MM.1S (cell line): ENCODE measurements at regions not wholly inside any gene's neighbourhood (a gene's known extent, or its start where the extent isn't known, plus 50 kb on each side); places are given as distances from the start of the nearest gene placed in this dataset.

Experiments
- DNase-seq: peaks from one replicate; pipeline ENCODE4 v3.0.0-alpha.2; 2015
- H2AFZ ChIP-seq: fragments of 300-600 bp; sonication (generic); 2 replicates; pipeline ENCODE4 v1.6.0; 2016; ENCODE audit warnings: antibody characterized with exemption, low read length
- H3F3A ChIP-seq: fragments of 300-600 bp; sonication (generic); 2 replicates; pipeline ENCODE4 v1.6.1; 2016; ENCODE audit warnings: mild to moderate bottlenecking, antibody characterized with exemption, low read length, moderate library complexity, mixed read lengths; ENCODE audit not compliant: insufficient read depth
- H3K27ac ChIP-seq: fragments of 300-600 bp; sonication (generic); 2 replicates; pipeline ENCODE4 v1.5.1; 2016; ENCODE audit warnings: mild to moderate bottlenecking, low read length
- H3K27me3 ChIP-seq: fragments of 300-600 bp; sonication (generic); replicated peaks from 2 replicates; pipeline ENCODE4 v1.6.0; 2016; ENCODE audit warnings: low read length; ENCODE audit not compliant: insufficient read depth
- H3K36me3 ChIP-seq: fragments of 300-600 bp; sonication (generic); replicated peaks from 2 replicates; pipeline ENCODE4 v1.6.1; 2016; ENCODE audit warnings: mild to moderate bottlenecking, low read length, mixed read lengths; ENCODE audit not compliant: insufficient read depth
- H3K4me1 ChIP-seq: fragments of 300-600 bp; sonication (generic); 2 replicates; pipeline ENCODE4 v1.6.1; 2016; ENCODE audit warnings: low read length, mixed read lengths
- H3K4me2 ChIP-seq: fragments of 300-600 bp; sonication (generic); 2 replicates; pipeline ENCODE4 v1.6.0; 2016; ENCODE audit warnings: low read depth, low read length
- H3K4me3 ChIP-seq: fragments of 300-600 bp; sonication (generic); 2 replicates; pipeline ENCODE4 v1.5.1; 2016; ENCODE audit warnings: low read length, mixed read lengths
- H3K79me2 ChIP-seq: fragments of 300-600 bp; sonication (generic); 2 replicates; pipeline ENCODE4 v1.6.1; 2016; ENCODE audit warnings: mixed run types, low read length, mixed read lengths
- H3K9ac ChIP-seq: fragments of 300-600 bp; sonication (generic); 2 replicates; pipeline ENCODE4 v1.6.1; 2016; ENCODE audit warnings: low read length, mixed read lengths
- H3K9me2 ChIP-seq: fragments of 300-600 bp; sonication (generic); replicated peaks from 2 replicates; pipeline ENCODE4 v1.6.1; 2016; ENCODE audit warnings: mild to moderate bottlenecking, low read length, mixed read lengths; ENCODE audit not compliant: insufficient read depth
- H3K9me3 ChIP-seq: fragments of 300-600 bp; sonication (generic); replicated peaks from 2 replicates; pipeline ENCODE4 v1.6.1; 2016; ENCODE audit warnings: mild to moderate bottlenecking, low read length, mixed read lengths; ENCODE audit not compliant: insufficient read depth
- H4K20me1 ChIP-seq: fragments of 300-600 bp; sonication (generic); 2 replicates; pipeline ENCODE4 v1.6.1; 2016; ENCODE audit warnings: mild to moderate bottlenecking, low read length, moderate library complexity, mixed read lengths; ENCODE audit not compliant: insufficient read depth
- EZH2 ChIP-seq: fragments of 300-600 bp; sonication (generic); optimal IDR thresholded peaks from 2 replicates; pipeline ENCODE3; 2017; ENCODE audit warnings: low read depth, mild to moderate bottlenecking, antibody characterized with exemption, low read length, mixed read lengths
- EZH2phosphoT487 ChIP-seq: fragments of 300-600 bp; sonication (generic); IDR thresholded peaks from 2 replicates; pipeline ENCODE4 v1.6.1; 2018; ENCODE audit warnings: antibody characterized with exemption, low read length
- TF ChIP-seq, protein P1 (sequence below): fragments of 300-600 bp; sonication (generic); IDR thresholded peaks from 2 replicates; pipeline ENCODE4 v1.5.1; 2016; ENCODE audit warnings: antibody characterized with exemption, low read length, mixed read lengths

DNA sequence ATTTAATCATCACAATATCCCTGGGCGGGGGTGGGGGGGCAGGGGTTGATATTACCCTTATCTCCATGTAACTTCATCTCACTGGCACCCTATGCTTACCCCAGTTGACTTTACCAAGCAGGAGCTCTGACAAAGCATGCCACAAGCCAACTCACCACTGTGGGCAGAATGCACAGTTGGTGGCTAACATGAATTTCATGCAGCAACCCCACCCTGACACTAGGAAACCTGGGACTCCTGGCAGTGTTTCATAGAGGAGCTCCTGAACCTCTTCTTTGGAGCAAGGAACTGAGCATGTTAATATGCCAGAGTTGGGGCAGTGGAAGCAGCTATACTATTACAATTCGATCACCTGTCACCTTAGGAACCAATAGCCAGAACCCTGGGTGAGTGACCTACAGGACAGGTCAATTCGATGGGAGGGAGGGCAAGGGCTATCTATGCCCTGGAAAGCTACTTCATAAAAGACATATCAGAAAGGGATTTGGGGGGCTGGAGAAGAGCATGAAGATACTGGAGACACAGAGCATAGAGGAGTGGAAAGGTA is 97.2 kb upstream of the ACSL4 start:
- Histone ChIP-seq H3K27me3 (no peaks in the 10 kb centered on the region), H3K36me3 (no peaks in the 10 kb centered on the region), H3K9me3 (no peaks in the 10 kb centered on the region), H3K4me3 (no peak overlapping the region), H2AFZ (no peak overlapping the region), H3K9ac (no peak overlapping the region), H3K4me2 (no peak overlapping the region), H3K4me1 (no peaks in the 10 kb centered on the region), H3K27ac (no peak overlapping the region), H3F3A (no peaks in the 10 kb centered on the region), H3K9me2 (no peaks in the 10 kb centered on the region), H3K79me2 (no peaks in the 10 kb centered on the region), H4K20me1 (no peaks in the 10 kb centered on the region)
- TF ChIP-seq, protein P1, sequence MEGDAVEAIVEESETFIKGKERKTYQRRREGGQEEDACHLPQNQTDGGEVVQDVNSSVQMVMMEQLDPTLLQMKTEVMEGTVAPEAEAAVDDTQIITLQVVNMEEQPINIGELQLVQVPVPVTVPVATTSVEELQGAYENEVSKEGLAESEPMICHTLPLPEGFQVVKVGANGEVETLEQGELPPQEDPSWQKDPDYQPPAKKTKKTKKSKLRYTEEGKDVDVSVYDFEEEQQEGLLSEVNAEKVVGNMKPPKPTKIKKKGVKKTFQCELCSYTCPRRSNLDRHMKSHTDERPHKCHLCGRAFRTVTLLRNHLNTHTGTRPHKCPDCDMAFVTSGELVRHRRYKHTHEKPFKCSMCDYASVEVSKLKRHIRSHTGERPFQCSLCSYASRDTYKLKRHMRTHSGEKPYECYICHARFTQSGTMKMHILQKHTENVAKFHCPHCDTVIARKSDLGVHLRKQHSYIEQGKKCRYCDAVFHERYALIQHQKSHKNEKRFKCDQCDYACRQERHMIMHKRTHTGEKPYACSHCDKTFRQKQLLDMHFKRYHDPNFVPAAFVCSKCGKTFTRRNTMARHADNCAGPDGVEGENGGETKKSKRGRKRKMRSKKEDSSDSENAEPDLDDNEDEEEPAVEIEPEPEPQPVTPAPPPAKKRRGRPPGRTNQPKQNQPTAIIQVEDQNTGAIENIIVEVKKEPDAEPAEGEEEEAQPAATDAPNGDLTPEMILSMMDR: no peak
- no peak for TF ChIP-seq EZH2
- no peak for TF ChIP-seq EZH2phosphoT487
- DNase-seq: no peak

DNA sequence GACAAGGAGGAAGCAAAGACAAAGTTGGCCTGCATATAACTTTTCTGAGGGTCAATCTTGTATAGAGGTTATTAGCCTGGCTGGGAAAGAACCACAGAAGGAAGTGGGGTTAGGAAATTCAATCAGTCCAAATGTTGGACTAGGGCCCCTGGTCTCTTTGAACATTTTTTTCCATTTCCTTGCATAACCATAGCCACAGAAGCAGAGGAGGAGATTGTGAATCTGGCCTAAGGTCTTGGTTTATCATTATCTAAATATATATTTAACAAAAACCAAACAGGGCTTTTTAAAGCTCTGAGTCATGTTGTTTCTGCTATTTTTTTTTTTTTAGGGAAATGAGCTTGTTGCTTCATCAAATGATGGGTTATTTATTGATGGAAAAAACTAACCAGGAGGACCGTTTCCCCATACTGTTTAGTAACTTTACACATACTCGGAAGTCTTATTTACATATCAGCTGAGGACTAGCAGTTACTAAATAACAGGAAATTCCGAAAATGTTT is 97.7 kb upstream of the ACSL4 start:
- H3K27ac ChIP-seq: no peak overlapping the region

DNA sequence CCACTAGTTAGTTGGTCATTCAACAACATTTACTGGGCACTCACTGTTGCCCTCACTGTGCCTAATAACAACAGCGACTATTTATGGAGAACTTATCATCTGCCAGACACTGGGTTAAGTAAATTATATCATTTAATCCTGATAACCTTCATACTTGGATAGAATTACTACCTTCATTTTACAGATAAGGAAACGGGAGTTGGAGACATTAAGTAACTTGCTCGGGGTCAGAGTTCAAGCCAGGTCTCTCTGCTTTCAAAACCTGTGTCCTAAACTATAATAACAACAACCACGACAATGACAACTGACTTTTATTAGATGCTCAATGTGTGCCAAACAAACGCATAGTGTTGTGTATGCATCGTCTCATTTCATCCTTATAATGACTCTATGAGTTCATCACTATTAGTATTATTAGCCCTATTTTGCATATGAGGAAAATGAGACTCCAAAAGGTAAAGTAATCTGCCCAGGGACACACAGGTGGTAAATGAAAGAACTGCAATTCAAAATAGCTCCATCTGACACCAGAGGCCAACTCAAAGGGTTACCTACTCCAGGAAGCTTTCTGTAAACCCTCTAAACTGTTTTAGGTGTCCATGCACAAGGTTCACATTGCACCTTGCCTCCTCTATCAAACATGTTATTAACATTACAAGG is 98.4 kb upstream of the ACSL4 start:
- H3K4me3 ChIP-seq: no peak overlapping the region
- no peak overlapping the region for H2AFZ ChIP-seq
- no peak for TF ChIP-seq EZH2
- TF ChIP-seq, protein P1: no peak
- no peak for TF ChIP-seq EZH2phosphoT487
- H3K4me2 ChIP-seq: no peak overlapping the region
- H4K20me1 ChIP-seq: no peaks in the 10 kb centered on the region
- H3K36me3 ChIP-seq: no peaks in the 10 kb centered on the region
- H3K27ac ChIP-seq: no peak overlapping the region
- H3K4me1 ChIP-seq: no peaks in the 10 kb centered on the region
- no peak for DNase-seq
- no peaks in the 10 kb centered on the region for H3K27me3 ChIP-seq
- no peaks in the 10 kb centered on the region for H3K9me2 ChIP-seq
- H3K9me3 ChIP-seq: no peaks in the 10 kb centered on the region
- no peak overlapping the region for H3K9ac ChIP-seq
- no peaks in the 10 kb centered on the region for H3F3A ChIP-seq
- H3K79me2 ChIP-seq: no peaks in the 10 kb centered on the region

More for the DNA sequence above, 97.7 kb upstream of the ACSL4 start:
- H3K27me3 ChIP-seq: no peaks in the 10 kb centered on the region
- H3K79me2 ChIP-seq: no peaks in the 10 kb centered on the region
- no peaks in the 10 kb centered on the region for H3K9me2 ChIP-seq
- no peak for DNase-seq
- H3K4me2 ChIP-seq: no peak overlapping the region
- H3K9ac ChIP-seq: no peak overlapping the region
- no peak overlapping the region for H3K4me3 ChIP-seq
- TF ChIP-seq EZH2: no peak
- TF ChIP-seq, protein P1: no peak
- TF ChIP-seq EZH2phosphoT487: no peak
- H3K4me1 ChIP-seq: no peaks in the 10 kb centered on the region
- no peaks in the 10 kb centered on the region for H3F3A ChIP-seq
- no peaks in the 10 kb centered on the region for H3K36me3 ChIP-seq
- H3K9me3 ChIP-seq: no peaks in the 10 kb centered on the region
- no peak overlapping the region for H2AFZ ChIP-seq
- H4K20me1 ChIP-seq: no peaks in the 10 kb centered on the region
